Hippocampal formation (tissue), 2 donors: ENCODE measurements at regions not wholly inside any gene's neighbourhood (a gene's known extent, or its start where the extent isn't known, plus 50 kb on each side); places are given as distances from the start of the nearest gene placed in this dataset.
A peak's percentile ranks its signal among the peaks of the same experiment; 100 is the strongest.

ENCODE experiments used
- DNase-seq, 2 donors: peaks; one replicate each; lab custom pipeline; 2025; lab: John Stamatoyannopoulos, UW

DNA sequence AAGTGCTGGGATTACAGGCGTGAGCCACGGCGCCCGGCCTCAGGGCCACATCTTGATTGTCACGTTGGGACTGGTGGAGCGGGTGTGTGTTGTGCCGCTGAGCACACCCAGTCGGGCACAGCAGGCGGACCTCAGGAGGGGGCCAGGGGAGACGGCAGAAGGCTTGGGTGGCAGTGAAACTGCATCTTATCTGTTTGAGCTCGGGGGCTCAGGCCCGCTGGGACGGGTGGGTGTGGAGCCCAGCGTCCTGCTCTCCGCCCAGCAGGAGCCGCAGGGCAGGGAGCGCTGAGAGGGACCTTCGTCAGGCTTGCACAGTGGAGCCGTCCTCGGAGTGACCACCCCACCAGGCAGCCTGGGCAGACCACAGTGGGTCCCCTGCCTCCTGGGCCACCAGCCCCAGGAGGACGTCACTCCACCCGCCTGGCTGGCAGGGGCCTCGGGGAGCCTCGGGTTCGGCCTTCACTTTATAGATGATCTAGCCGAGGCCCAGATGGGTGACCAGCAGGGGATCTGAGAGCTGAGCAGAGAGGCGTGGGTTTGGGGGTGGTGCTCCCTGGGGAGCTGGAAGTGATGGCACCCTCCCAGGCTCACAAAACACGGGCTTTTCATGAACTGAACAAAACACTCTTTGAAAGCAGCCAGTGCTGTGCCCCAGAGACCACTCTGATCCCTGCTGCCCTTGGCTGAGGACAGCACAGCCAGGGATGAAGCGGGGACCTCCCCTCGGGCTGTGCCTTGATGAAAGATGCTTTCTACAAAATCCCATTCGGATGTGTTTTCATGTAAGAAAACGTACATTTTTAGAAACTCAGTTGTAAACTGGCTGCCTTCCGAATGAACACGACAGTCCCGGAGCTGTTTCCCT is 181.1 kb downstream of the SEC14L1 start:
- DNase-seq: peak in 1 of 2 donors; percentile 31

DNA sequence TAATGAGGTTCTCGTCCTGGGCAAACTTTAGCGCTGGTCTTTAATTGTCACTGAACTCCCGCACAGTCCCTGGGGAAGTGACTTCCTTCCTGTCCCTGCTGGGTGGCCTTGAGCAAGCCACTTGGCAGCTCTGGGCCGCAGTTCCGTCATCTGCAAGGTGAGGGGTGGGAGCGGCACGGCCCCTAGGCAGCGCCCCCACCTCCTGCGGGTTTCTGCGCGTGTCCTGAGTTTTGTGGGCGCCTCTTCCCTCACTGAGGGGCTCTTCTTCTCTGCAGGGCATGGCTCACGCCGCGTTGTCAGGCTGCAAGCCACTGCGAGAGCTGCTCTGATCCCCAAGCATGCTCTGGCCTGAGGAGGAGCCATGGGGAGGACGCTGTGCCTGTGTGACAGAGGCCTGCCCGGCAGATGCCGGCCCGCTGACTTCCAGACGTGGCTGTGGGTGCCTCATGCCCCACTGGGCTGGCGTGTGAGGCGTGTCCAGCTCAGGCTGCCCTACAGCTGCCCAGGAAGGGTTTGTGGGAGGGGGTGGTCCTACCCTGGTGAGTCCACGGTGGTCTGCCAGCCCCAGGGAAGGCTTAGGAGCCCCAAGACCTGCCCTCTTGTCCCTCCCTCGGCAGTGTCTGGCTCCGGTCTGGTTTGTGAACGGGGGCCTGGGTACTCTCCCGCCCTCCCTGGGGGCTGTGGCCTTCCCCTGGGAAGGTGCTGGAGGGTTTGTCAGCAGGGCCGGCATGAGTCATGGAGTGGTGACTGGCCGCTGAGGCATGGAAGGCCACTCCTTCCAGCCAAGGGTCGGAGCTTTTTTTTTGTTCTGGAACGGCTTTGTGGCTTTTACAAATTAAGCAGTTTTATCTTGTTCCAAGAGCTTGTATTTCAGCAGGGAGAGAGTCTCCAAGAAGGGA is 182.0 kb downstream of the SEC14L1 start:
- DNase-seq: no peak

DNA sequence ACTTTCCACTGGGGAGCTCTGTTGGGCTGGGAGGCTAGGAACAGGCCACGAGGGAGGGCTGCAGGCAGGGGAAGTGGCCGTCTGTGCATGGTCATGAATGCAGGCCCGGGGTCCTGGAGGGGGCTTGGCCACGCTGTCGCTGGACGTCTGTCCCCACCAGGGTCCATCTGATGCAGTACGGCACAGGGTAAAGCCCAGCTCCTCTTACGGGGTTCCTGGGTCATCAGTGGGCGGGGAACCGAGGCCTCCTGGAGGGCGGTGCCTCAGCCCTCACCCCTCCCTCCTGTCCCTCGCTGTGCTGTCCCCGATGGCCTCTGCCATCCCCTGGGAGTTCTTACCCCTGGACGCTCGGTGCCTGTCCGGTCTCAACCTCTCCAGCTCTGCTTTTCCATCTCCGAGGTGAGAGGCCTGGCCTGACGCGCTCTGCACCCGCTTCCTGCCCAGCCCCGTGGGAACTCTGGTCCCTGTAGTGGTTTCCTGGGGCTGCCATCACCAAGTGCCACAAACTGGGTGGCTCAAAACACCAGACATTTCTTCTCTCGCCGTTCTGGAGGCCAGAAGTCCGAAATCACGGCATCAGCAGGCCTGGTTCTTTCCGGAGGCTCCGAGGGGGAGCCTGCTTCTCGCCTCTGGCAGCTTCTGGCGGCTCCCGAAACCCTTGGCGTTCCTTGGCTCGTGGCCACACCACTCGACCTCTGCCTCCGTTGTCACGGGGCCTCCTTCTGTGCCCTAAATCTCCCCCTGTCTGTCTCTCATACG is 182.8 kb downstream of the SEC14L1 start:
- DNase-seq: no peak

DNA sequence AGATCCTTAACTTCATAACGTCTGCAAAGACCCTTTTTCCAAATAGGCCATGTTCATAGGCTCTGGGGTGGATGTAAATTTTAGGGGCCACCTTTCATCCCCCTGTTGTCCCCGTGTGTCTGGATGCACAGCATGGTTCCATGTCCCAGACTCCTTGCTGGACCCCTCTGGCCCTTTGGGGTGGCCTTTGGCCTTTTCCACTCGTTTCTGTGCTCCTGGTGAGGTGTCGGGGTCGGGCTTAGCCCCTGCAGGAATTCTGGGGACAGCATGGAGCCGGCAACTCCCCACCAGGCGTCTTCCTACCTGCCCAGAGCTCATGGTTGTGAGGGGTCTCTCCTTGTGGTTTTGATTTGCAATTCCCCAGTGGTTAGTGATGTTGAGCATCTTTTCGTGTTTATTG is 183.5 kb downstream of the SEC14L1 start:
- DNase-seq: no peak

DNA sequence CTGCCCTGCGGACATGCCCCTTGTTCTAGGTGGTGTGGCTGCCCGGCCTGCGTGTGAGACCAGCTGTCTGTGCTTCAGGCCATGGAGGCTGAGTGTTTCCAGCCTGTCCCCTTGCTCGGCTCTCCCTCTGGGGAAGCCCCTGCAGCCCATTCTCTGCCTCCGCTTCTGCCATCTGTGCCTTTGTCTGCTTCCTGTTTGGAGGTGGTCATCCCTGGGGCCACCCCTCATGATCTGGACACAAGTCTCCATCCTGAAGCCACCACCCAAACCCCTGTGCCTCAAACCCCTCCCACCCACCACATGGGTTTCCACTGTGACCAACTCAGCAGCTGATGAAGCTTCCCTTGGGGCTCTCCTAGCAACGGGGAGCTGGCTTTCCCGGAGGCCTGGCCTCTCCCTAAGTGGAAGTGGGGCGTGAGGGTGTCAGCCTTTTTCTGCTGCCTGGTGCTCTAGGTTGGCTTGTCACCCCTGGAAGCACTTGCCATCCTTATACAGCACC is 184.9 kb downstream of the SEC14L1 start:
- no peak for DNase-seq

DNA sequence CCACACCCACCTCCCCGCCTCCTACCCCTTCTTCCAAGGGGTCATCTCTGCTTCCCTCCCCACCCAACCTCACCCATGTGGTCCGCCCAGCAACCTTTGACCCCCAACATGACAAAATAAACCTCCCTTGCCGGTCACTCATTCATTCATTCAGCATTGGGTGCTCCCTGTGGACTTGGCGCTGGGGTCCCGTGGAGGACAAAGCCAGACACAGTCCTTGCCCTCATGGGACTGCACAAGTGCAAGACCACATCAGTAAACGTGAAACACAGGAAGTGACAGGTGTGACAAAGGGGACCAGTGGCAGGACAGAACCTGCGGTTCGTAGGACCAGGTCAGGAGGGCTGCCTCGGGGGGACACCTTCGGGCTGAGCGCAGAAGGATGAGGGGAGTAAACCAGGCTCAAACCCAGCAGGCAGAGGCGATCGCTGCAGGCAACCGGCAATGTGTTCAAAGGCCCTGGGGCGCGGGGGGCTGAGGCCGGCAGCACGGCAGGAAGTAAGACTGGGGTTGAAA is 185.4 kb downstream of the SEC14L1 start:
- DNase-seq: no peak

DNA sequence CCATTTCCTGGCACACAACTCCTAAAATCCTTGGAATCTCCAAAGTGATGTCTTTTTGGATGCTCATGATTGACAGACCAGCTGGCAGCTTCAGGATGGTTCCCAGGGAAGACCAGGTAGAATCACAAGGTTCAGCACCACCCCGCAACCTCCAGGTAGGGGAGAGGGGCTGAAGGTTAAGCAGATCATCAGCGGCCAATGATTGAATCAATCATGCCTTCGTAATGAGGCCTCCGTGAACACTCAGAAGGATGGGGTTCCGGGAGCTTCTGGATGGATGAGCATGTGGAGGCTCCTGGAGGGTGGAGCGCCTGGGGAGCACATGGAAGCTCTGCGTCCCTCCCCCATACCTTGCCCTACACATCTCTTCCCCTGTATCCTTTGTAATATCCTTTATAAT is 185.9 kb downstream of the SEC14L1 start:
- no peak for DNase-seq

DNA sequence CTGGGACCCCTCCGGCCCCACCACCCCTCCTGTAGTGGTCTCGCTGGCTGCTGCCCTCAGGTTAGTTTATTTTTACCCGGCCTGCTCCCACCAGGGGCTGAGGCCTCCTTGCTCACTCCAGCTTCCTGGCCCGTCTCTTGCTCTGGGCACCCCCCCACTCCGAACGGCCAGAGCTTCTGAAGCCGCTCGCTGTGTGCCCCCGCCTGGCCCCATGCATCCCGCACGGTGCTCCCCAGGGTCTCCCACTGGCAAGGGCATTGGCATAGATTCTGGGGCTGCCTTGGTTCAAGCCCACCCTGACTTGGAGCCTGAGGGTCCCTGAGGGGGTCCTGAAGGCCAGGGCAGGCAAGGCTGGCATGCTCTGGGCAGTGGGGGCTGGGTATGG is 186.4 kb downstream of the SEC14L1 start:
- DNase-seq: no peak

DNA sequence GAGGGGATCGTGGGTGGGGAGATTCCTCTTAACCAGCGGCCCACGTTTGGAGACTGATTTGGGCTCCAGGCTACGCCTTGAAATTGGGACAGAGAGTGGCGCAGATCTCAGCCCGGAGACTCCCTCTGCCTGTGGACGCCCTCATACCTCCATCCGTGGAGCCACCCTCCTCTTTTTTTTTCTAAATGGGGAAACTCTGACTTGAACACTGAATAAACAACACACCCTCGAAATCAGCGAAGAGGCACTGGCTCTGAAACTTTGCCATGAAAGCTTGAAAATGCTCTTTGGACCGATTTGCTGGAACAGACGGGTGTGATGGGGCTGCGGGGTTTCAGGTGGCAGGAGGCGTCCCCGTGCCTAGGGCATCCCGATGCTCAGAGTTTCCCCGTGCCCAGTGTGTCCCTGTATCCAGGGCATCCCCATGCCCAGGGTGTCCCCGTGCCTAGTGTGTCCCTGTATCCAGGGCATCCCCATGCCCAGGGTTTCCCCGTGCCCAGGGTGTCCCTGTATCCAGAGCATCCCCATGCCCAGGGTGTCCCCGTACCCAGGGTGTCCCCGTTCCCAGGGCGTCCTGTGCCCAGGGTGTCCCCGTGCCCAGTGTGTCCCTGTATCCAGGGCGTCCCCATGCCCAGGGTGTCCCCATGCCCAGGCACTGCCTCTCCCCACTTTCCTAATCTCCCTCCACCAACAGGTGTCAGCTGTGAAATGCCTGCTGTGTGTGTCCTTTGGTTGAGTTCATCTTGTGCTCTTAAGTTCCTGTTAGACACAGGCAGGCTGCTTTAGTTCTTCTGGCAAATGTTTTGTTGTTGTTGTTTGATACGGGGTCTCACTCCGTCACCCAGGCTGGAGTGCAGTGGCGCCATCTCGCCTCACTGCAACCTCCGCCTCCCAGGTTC is 187.0 kb downstream of the SEC14L1 start:
- no peak for DNase-seq

DNA sequence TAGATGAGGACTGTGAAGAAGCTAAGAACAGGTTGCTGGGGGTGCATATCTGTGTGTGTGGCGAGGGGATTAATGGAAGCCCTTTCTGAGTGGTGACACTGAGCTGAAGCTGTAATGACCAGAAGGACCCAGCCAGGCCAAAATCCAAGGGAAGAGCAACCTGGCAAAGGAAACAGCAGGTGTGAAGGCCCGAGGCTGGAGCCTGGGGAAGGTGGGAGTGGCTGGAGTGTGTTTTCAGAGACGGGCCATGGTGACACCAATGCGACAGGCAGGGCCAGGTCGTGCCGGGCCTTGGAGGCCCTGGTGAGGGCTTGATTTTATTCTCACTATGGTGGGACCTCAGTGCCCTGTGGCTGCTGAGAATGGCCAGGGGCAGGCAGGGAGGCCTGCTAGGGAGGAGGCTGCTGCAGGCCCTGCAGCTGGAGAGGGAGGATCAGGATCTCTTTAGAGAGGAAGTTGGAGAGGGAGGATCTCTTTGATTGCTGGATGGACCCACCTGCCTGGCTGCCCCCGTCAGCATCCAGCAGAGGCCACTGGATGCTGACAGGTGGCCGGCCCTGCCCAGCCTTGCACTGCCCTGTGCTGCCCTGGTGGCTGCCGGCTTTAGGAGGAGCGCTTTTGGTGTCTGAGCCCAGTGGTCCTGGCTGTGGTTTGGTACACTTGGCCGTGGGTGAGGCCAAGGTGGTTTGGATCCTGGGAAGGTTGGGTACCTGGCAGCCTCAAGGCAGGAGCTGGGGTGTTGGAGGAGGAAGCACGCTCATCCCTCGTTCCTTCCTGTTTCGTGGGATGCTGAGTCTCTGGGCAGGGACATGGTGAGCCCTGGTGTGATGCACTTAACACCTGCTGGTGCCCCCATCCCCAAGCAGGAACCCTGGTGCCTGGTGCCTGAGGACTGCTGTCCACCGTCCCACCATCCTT is 188.3 kb downstream of the SEC14L1 start:
- no peak for DNase-seq

DNA sequence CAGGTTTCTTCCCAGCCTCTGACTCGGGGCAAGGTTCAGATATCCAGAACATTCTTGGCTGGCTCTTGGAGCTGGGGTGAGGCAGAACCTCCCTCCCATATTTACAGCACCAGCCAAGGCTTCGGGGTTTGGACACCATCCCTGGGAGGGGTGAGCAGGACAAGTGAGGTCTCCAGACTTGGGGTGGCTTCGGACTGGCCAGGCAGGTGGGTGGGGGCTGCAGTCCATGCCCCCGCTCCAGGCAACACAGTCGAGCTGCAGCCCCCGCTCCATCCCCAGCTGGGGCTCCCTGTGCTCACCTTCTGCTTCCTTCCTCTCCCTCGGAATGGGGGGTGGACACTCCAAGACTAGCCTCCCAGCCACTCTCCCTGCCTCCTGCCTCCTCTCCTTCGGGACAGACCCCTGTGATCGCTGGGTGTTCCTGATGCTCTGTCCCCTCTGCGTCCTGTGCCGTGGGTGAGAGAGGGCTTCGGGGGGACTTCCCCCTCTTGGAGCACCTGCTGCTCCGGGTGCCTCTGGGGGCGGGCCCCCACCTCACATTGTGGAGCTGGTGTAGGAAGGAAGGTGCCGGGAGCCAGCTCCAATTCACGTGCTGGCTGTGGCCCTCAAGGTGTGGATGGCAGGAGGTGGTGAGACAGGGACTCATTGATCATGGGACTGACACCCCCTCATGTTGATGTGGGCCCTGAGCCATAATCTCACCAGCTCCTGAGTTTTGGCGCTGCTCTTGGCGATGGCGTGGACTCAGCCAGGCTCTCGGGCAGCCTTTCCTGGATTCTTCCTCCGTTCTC is 189.2 kb downstream of the SEC14L1 start:
- DNase-seq: no peak

DNA sequence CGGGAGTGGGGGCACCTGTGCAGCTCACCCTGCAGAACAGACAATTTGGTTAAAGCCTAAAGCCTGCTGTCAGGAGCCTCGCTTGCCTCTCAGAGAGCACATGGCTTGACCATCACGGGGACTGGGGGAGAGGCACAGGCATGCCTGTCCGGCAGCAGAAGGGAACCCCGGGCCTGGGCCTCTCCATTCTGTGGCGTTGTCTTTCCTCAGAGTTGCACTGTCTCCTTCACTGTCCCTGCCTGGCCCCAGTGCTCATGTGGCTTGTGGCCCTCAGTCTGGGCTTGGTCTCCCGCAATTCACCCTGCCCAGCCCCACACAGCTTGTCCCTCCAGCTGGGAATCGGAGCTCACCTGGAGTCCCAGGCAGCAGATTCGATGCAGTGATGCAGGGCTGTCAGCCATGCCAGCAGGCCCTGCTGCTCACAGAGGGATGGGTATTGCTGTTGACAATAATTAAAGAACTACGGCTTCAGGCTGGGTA is 189.9 kb downstream of the SEC14L1 start:
- no peak for DNase-seq

DNA sequence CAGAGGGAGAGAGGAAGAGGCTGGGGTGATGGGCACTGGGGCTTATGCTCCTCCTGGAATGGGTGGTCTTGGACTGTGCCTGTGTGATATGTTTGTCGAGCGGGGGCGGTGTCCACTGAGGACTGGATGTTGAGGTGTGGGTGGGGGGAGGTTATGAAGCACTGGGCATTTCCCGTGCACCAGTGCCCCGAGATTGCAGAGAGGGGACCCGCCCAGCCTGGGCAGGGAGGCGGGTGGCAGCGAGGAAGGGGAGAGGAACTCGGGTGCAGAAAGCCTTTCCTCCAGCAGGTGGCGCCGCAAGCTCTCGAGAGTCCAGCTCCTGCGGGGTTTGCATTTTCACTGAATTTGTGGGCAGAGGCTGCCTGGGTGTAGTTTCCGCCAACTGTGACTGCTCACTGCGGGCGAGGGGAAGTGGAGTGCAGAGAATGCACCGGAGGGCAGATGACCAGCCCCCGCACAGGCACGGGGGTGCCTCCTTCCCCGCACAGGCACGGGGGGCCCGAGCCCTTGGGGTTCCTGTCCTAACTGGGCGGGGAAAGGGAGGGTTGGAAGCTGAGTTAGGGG is 190.6 kb downstream of the SEC14L1 start:
- DNase-seq: peak; percentile 53 to 81

DNA sequence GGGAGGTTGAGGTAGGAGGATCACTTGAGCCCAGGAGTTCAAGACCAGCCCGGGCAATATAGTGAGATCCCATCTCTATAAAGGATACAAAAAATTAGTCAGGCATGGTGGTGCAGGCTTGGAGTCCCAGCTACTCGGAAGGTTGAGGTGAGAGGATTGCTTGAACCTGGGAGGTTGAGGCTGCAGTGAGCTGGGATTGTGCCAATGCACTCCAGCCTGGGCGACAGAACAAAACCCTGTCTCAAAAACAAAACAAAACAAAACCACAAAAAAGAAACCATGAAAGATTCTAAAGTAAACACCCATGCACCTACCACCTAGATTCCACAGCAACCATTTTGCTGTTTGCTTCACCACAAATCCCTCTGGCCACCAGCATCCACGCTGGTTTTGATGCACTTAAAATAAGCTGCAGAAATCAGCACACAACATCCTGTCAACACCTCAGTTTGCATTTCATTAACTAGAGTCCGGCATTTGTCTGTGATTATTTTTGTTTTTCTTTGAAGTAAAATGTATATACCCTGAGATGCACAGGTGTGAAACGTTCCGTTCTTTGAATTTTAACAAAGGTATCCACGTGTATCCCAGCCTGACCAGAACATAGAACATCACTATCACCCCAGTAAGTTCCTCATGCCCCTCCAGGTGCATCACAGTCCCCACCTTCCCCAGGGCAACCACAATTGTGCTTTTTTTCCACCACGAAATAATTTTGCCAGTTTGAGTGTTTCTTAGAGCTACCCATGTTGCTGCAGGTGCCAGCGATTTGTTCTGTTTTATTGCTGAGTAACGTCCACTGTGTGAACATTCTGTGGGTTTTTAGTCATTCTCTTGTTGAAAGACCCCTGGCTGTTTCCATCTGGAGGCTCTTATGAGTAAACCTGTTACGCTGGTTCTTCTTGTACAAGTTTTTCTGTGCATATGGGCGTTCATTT is 191.5 kb downstream of the SEC14L1 start:
- no peak for DNase-seq

DNA sequence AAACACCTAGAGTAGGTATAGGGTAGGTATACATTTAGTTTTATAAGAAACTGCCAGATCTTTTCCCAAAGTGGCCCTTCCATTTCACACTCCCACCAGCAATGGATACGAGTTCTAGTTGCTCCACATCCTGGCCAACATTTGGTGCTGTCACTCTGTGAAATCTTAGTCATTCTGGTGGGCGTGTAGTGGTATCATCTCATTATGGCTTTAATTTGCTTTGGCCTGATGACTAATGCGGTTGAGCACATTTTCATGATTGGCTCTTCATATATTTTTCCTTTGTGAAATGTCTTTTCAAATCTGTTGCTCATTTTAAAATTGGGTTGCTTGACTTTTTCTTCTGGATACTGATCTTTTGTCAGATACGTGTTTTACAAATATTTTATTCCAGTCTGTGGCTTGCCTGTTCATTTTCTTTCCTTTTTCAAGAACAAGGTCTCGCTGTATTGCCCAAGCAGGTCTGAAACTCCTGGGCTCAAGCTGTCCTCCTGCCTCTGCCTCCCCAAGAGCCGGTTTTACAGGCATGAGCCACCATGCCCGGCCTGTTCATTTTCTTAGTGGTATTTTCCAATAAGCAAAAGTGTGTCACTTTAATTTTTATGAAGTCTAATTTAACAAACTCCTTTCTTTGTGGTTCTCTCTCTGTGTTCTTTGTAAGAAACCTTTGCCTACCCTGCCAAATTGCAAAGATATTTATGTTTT is 192.4 kb downstream of the SEC14L1 start:
- no peak for DNase-seq

DNA sequence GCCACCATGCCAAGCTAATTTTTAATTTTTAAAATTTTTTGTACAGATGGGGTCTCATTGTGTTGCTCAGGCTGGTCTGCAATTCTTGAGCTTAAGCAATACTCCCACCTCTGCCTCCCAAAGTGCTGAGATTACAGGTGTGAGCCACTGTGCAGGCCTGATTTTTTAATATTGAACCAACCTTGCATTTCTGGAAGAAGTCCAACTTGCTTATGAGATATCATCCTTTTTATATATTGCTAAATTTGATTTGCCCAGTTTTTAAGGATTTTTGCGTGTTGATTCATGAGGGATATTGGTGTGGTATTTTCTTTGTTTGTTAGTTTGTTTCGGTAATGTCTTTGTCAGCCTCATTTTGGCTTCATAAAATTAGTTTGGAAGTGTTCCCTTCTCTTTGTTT is 196.4 kb downstream of the SEC14L1 start:
- no peak for DNase-seq
